ENCODE measurements at regions not wholly inside any gene's neighbourhood (a gene's known extent, or its start where the extent isn't known, plus 50 kb on each side); places are given as distances from the start of the nearest gene placed in this dataset.

DNA sequence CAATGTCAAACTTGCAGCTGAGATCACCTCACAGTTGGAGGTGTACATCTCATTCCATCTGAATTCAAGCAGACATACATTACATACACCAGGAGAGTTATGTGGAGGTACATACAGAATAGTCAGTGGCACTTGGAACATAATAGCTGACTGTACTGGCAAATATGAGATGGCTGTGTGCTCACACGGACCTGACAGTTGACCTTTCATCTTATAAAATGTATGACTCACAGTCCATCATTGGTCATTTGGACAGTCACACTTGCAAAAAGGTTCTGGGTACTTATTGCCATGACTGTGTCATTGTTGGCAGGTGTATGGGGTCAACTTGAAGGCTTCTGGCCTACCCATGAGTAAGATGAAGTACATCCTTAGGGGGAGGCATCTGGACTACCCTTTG is 88.6 kb upstream of the WDR1 start (continued):
- TF ChIP-seq, protein P1, sequence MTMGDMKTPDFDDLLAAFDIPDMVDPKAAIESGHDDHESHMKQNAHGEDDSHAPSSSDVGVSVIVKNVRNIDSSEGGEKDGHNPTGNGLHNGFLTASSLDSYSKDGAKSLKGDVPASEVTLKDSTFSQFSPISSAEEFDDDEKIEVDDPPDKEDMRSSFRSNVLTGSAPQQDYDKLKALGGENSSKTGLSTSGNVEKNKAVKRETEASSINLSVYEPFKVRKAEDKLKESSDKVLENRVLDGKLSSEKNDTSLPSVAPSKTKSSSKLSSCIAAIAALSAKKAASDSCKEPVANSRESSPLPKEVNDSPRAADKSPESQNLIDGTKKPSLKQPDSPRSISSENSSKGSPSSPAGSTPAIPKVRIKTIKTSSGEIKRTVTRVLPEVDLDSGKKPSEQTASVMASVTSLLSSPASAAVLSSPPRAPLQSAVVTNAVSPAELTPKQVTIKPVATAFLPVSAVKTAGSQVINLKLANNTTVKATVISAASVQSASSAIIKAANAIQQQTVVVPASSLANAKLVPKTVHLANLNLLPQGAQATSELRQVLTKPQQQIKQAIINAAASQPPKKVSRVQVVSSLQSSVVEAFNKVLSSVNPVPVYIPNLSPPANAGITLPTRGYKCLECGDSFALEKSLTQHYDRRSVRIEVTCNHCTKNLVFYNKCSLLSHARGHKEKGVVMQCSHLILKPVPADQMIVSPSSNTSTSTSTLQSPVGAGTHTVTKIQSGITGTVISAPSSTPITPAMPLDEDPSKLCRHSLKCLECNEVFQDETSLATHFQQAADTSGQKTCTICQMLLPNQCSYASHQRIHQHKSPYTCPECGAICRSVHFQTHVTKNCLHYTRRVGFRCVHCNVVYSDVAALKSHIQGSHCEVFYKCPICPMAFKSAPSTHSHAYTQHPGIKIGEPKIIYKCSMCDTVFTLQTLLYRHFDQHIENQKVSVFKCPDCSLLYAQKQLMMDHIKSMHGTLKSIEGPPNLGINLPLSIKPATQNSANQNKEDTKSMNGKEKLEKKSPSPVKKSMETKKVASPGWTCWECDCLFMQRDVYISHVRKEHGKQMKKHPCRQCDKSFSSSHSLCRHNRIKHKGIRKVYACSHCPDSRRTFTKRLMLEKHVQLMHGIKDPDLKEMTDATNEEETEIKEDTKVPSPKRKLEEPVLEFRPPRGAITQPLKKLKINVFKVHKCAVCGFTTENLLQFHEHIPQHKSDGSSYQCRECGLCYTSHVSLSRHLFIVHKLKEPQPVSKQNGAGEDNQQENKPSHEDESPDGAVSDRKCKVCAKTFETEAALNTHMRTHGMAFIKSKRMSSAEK (CRISPR knock-in tag; IDR thresholded peaks at IDR 0.05; ENCODE audit: borderline replicate concordance) = no peak

DNA sequence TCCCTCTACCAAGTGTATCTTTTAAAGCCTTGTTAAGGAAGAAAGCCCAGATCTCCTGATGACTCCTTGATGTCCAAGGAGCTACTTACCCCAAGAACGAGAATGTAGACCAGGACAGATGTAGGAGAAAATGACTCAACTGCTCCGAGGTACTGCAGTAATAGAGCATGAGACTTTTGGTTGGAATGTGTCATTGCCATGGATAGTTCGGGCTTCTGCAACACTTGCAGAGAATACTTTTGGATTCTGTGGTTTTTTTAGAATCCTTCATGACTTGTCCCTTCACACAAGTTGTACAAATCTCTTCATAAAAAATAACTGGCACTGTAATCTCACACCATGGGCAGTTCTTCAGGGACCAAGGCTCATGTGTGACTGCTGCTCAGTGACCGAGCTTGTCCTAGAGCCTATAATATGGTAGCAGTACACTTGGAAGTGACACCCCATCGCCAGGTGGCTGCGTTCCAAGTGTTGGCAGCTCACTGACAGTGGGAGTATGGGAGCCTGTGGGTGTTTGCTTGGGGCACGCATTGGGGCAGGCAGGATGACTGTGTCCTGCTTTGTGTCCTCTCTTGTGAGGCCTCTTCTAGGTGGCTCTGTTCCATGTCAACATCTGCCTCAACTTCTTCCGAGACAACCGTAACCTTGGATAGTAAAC is 87.9 kb upstream of the WDR1 start:
- H3K4me3 Mint-ChIP-seq = no peak overlapping the region
- ATAC-seq (no peak), DNase-seq (ENCODE audit: low spot score) (no peak)
- no peaks in the 10 kb centered on the region for H3K4me1 Mint-ChIP-seq
- CTCF ChIA-PET = no interaction called here
- TF ChIP-seq HMGA2 (CRISPR knock-in tag; IDR thresholded peaks at IDR 0.05) = no peak
- TF ChIP-seq, protein P2, sequence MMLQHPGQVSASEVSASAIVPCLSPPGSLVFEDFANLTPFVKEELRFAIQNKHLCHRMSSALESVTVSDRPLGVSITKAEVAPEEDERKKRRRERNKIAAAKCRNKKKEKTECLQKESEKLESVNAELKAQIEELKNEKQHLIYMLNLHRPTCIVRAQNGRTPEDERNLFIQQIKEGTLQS (CRISPR knock-in tag; conservative IDR thresholded peaks at IDR 0.05) = no peak
- H3K27ac Mint-ChIP-seq = no peak overlapping the region
- peaks cover 13% of the 10 kb centered on the region for H3K27me3 Mint-ChIP-seq (ENCODE audit: low read depth)
- POLR2A ChIA-PET = no interaction called here
- H3K36me3 Mint-ChIP-seq = peaks cover 19% of the 10 kb centered on the region
- H3K9me3 Mint-ChIP-seq = peaks cover 72% of the 10 kb centered on the region

DNA sequence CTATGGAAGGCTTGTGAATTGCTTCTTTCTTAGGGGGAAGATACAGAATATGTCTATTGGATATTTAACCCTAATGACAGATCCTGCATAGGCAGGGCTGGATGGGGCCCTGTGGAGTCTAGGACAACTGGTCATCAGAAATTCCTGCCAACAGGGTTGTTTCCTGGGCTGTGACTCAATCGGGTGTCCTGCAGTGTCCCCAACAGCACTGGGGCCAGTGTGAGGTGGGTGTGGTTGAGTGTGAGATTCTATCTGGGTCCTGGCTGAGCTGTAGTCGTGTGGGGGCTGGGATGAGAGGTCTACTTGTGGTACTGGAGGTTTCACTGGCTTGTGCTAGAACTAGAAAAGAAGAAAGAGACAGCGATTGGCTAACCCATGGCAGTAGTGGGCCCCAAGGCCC is 87.3 kb upstream of the WDR1 start:
- Mint-ChIP-seq H3K4me1 (no peaks in the 10 kb centered on the region), H3K27me3 (ENCODE audit: low read depth) (peaks cover 13% of the 10 kb centered on the region), H3K9me3 (peaks cover 79% of the 10 kb centered on the region), H3K27ac (no peak overlapping the region), H3K36me3 (peaks cover 19% of the 10 kb centered on the region), H3K4me3 (no peak overlapping the region)
- ChIA-PET CTCF (no interaction called here), POLR2A (no interaction called here)
- DNase-seq (ENCODE audit: low spot score) (no peak), ATAC-seq (no peak)
- no peak for TF ChIP-seq NR2C2 (CRISPR knock-in tag; IDR thresholded peaks at IDR 0.05)
- TF ChIP-seq, protein P3, sequence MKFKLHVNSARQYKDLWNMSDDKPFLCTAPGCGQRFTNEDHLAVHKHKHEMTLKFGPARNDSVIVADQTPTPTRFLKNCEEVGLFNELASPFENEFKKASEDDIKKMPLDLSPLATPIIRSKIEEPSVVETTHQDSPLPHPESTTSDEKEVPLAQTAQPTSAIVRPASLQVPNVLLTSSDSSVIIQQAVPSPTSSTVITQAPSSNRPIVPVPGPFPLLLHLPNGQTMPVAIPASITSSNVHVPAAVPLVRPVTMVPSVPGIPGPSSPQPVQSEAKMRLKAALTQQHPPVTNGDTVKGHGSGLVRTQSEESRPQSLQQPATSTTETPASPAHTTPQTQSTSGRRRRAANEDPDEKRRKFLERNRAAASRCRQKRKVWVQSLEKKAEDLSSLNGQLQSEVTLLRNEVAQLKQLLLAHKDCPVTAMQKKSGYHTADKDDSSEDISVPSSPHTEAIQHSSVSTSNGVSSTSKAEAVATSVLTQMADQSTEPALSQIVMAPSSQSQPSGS (CRISPR knock-in tag; IDR thresholded peaks at IDR 0.05; ENCODE audit: borderline replicate concordance, low read depth) = no peak
- TF ChIP-seq, protein P4, sequence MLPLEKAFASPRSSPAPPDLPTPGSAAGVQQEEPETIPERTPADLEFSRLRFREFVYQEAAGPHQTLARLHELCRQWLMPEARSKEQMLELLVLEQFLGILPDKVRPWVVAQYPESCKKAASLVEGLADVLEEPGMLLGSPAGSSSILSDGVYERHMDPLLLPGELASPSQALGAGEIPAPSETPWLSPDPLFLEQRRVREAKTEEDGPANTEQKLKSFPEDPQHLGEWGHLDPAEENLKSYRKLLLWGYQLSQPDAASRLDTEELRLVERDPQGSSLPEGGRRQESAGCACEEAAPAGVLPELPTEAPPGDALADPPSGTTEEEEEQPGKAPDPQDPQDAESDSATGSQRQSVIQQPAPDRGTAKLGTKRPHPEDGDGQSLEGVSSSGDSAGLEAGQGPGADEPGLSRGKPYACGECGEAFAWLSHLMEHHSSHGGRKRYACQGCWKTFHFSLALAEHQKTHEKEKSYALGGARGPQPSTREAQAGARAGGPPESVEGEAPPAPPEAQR (CRISPR knock-in tag; IDR thresholded peaks at IDR 0.05) = no peak
- no peak for TF ChIP-seq JUN (CRISPR knock-in tag; IDR thresholded peaks at IDR 0.05)

DNA sequence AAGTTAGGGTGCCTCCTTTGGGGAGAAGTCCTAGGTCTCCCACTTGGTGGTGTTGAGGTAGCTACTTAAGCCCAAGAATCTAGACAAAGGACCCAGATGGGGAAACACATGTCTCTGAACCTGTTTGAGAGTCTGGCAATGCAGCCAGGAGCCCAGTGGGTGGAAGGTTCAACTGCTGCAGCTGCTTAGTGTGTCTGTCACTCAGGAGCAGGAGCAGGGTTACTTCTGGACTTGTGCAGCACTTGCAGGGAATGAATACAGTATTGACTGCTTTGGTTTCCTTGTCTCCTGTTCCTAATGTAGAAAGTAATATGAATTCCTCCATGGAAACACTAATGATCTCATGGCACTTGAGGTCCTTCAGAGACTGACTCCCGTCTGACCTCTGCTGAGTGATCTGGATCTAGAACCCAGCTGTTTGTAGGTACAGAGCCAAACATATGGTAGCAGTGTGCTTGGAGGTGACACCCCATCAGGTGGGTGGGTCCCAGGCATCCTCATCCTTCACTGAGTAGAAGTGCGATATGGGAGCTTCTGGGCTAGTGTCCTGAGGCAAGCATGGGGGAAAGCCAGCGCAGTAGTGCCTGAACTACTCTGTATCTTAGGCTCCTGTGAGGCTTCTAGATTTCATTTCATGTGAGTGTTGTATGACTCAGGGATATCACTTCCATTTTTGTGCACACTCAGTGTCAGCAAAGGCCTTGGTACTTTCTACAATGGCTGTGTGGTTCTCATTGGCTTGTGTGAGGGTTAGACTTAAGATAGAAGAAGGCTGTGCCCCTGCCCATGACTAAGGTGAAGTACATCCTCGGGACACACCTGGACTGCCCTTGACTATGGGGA is 85.0 kb upstream of the WDR1 start:
- ChIA-PET CTCF (no interaction called here), POLR2A (no interaction called here)
- peaks cover 8% of the 10 kb centered on the region for H3K27me3 Mint-ChIP-seq (ENCODE audit: low read depth)
- H3K36me3 Mint-ChIP-seq = peaks cover 18% of the 10 kb centered on the region
- H3K4me3 Mint-ChIP-seq = no peak overlapping the region
- no peaks in the 10 kb centered on the region for H3K4me1 Mint-ChIP-seq
- H3K9me3 Mint-ChIP-seq = peaks cover 85% of the 10 kb centered on the region
- TF ChIP-seq ZNF317 (CRISPR knock-in tag; IDR thresholded peaks at IDR 0.05; ENCODE audit: borderline replicate concordance, low read depth) (no peak), SP1 (CRISPR knock-in tag; conservative IDR thresholded peaks at IDR 0.05) (no peak), ATF1 (CRISPR knock-in tag; IDR thresholded peaks at IDR 0.05) (no peak), NFE2L1 (CRISPR knock-in tag; IDR thresholded peaks at IDR 0.05) (no peak), IRF2 (CRISPR knock-in tag; IDR thresholded peaks at IDR 0.05; ENCODE audit: borderline replicate concordance, low read depth) (no peak), SMAD3 (CRISPR knock-in tag; IDR thresholded peaks at IDR 0.05; ENCODE audit: borderline replicate concordance) (no peak)
- TF ChIP-seq, protein P5, sequence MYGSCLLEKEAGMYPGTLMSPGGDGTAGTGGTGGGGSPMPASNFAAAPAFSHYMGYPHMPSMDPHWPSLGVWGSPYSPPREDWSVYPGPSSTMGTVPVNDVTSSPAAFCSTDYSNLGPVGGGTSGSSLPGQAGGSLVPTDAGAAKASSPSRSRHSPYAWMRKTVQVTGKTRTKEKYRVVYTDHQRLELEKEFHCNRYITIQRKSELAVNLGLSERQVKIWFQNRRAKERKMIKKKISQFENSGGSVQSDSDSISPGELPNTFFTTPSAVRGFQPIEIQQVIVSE (CRISPR knock-in tag; IDR thresholded peaks at IDR 0.05; ENCODE audit: borderline replicate concordance) = no peak
- DNase-seq (ENCODE audit: low spot score) (no peak), ATAC-seq (no peak)
- H3K27ac Mint-ChIP-seq = no peak overlapping the region

Data from WTC11 (cell line).